ENCODE measurements at regions not wholly inside any gene's neighbourhood (a gene's known extent, or its start where the extent isn't known, plus 50 kb on each side); places are given as distances from the start of the nearest gene placed in this dataset.

DNA sequence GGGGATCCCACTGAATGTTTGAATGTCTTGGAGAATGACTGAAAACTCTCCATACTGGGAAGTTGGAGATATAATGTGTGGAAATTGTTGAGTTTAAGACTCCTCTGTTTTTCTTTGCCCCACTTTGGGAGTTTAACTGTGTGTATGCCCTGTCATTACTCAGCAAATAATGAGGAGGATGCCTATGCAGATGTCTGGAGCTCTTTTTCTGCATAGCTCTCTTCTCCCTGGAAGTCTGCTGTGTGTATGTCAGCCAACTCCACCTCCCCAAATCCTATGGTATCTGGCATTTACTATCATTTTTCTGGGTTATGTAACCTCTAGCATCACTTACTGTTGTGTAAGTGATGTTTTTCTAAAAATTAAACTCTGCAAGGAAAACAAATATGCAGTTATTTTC lies 122.2 kb downstream of the ANKRD7 start:
- TF ChIP-seq POLR2A (IDR thresholded peaks at IDR 0.05; ENCODE audit: low read depth, low read length) (no peak), POLR2AphosphoS5 (IDR thresholded peaks at IDR 0.05; ENCODE audit: low read depth, low read length) (no peak), TAF1 (IDR thresholded peaks at IDR 0.05; ENCODE audit: borderline replicate concordance, low read depth, low read length) (no peak)

Measured in GM12892 (cell line).